GM19328 (cell line): ENCODE measurements at regions not wholly inside any gene's neighbourhood (a gene's known extent, or its start where the extent isn't known, plus 50 kb on each side); places are given as distances from the start of the nearest gene placed in this dataset.

Experiments
- ATAC-seq: cut with Tn5 transposase; IDR thresholded peaks from one replicate; pipeline ENCODE4 v1.9.1; 2021; ENCODE audit warnings: mild to moderate bottlenecking, moderate library complexity; ENCODE audit not compliant: unreplicated experiment

DNA sequence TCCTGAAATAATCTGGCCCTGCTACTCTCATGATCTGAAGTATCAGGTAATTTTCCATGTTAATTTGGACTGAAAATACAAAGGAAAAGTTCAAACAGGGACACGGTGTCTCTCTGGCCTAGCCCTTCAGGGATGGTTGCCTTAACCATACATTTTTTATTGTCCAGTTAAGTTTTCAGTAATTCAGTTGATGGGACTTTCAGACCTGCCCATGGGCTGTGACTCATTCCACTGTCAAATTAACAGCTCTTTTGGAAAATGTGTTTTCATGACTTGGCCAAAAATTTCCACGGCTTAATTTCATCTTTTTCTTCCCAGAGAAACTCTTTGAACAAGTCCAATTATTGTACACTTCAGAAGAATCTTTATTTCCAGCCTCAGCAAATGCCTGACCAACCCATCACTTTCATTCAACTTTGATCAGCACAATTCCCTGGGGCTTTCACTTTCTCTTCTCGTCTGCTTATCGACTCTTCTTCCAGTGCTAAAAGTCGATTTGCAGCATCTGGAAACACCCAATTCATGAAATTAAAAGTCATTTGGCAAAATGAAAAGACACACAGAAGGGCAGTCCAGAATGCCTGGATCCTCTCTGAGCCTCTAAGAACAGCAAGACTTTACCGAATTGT lies 293.9 kb downstream of the RAB28 start:
- ATAC-seq, result no peak

DNA sequence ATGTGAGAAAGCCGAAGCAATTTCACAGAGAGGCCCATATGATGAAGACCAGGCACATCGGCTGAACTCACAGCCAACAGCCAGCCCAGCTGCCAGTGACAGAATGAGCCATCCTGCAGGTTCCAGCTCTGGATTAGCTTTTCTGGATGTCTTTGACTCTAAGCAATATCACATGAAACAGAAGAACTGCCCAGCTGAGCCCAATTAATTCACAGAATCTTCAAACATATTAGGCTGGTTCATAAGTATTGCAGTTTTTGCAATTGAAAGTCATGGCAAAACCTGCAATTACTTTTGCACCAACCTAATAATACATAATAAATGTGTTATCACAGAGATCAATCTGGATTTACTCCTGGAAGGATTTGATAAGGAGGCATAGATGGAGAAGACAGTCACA lies 299.9 kb downstream of the RAB28 start:
- ATAC-seq, result no peak

DNA sequence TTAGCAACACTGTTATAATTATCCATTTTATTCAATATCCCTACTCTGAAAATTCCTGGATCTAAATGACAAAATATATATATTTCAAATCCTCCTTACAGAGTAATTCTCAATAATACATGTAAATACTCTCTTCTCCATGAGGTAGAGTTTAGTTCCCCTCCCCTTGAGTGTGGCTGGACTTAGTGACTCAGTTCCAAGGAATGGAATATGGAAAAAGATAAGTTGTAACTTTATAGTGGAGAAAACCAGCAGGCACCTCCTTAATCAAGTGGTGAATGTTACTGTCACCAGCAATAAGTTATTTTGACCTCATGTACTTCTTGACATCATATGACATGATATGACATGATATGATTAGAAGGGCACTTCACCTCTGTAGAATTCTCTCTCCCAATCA lies 302.0 kb downstream of the RAB28 start:
- ATAC-seq, result no peak

DNA sequence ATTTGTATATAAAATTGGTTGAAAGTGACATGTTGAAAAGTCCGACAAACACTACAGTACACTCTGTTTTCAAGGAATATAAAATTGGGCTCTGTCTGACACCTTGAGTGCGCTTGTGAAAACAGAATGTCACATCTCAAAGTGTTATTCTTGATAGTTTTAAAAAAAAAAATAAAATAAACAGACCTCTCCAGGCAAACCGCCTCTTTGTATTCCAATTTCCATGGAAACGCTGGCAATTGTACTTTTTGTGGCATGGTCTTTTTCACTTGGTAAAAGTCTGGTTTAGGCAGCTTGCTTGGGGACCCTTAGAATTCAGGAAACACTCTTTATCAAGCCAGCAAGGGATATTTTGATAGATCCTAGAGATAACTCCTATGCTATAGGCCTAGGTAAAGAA lies 302.5 kb downstream of the RAB28 start:
- ATAC-seq, result no peak

DNA sequence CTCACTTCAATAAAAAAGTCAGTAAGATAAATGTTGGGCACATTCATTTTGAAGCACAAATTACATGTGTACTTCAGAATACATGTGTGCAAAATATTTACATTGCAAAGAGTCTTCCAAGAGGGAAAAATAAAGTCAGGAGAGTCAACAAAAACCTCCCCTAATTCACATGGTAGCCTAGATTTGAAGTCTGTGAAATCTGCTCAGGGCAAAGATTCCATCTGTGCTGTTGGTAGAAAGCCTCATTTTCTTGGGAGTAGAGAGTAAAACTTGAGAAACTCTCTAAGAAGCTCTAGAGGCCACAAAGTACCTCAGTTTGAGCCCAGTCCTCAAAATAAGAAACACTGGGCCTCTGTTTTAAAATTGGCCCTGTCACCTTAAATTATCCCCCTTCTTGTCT lies 303.4 kb downstream of the RAB28 start:
- ATAC-seq, result no peak

DNA sequence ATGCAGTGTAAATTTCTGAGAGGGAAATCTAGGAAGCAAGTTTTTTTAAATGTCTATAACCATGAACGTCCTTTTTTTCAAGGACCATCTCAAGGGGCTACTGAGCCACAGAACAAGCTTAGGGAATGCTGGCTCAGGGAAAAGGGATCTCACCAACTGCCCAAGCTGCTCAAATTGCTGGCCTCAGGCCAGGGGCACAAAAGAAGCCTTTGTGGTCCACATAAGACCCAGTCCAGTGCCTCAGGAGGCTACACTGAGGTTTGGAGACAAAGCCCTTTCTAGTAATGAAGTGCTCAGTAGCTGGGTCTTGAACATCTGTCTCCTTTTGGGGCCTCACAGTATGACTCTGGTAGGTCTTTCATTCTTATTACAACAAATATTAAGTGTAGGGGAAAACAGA lies 305.5 kb downstream of the RAB28 start:
- ATAC-seq, result no peak

DNA sequence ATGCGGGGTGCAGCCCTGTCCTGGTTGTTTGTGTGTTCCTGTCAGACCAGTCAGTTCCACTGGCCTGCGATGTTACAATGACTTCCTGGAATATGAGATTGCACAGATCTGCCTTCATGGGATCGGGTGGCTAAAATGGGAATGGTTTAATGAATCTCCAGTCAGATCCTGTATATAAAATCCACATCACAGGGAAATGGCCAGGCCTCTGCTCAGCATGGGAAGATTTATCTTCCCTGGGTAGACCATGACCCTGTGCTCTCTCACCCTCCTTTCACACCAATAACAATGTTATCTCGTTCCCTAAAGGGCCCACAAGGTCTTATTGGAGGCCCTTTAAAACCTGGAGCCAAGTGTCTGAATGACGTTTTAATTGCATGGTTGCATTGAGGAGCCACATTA lies 307.4 kb downstream of the RAB28 start:
- no peak for ATAC-seq

DNA sequence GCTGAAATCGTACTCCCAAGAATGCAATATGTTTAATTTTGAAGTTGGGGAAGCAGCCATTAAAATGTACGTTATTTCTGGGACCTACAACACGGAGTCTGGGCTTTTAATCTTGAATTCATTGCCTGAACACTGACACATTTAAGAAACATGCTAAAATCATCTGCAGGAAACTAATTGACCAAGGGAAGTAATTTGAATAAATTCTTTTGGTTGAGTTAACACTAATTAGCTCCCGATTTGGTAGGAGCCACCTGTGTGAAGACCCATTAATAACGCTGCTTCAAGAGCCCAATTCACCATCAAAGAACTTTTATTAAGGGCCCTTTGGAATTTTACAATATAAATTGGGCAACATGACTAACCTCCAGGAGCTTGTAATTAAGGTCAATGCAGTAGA lies 309.2 kb downstream of the RAB28 start:
- no peak for ATAC-seq

DNA sequence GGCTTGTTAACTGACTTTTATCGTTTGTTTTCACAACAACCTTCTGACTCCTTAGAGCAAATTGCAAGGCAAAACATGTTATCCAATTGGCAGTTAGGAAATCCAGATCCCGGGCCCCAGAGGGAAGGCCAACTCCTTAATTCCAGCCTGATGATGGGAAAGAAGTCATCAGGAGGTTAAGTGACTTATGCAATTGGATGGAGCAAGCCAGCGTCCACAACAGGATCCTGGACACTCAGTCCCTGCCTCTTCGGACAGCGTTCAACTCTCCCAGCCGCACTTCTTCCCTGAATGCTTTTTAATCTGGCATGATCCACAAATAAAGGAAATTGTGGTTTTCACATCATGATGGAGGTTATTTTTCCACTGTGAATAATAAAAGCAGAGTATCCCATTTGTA lies 310.1 kb downstream of the RAB28 start:
- ATAC-seq, result no peak

DNA sequence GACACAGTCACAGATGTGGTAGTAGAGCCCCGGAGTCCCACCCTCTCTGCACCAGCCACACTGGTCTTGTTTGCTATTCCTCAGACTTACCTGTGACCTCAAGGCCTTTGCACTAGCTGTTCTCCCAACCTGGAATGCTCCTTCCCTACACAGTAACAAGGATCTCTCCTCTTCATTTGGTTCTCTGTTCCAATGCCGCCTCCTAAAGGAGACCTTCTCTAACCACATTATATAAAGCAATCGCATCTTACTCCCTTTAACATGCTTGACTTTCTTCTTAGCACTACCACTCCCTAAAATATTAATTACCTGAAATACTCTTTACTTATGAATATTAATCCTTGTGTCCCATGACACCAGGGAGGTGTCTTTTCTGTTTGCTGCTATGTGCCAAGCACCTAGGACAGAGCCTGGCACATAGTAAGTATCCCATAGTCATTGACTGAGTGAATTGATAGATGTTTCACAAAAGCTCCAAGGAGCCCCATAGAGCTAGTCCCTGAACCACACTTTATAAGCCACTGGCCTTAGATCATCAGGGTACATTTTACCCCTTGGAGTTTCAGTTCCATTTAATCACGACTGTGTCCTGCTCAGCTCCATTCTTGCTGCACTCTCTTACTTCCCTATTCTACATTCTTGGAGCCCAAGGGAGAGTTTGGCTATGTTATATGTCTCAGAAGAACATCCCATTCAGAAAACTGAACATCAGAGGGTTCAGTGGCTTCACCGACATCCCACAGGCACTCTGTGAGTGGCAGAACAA lies 312.7 kb downstream of the RAB28 start:
- ATAC-seq, result no peak

DNA sequence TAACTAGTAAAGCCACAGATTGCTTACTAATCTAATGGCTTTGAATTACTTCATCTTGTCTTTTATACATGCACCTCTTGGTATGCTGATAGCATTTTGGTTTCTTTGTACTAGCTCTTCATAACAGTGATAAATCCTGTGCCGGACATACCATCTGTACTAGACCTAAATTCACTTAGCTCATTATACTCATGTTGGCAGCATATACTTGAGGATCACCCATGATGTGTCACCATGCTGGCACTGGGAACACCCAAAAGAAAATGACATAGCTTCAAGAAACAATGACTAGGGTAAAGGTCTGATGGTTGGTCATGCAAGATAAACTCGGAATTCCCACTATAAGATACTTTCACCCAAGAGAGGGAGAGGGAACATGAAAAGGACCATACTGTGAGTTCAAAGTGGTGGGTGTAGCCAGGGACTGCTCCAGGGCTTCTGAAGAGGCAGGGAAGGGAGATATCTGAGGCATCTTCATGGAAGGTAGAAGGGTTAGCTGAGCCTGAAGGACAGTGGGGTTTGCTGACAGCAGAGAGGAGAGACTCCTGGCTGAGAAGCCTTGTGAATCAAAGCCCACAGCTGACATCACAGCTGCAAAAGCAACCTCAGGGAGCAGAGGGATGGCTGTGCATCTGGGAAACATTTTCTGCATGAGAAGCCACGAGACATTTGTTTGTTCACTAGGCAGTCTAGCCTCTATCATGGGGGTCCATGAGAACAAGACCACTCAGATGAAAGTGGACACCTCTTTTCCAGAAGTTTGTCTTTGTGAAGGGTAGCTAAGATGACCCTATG lies 314.2 kb downstream of the RAB28 start:
- ATAC-seq, result no peak

DNA sequence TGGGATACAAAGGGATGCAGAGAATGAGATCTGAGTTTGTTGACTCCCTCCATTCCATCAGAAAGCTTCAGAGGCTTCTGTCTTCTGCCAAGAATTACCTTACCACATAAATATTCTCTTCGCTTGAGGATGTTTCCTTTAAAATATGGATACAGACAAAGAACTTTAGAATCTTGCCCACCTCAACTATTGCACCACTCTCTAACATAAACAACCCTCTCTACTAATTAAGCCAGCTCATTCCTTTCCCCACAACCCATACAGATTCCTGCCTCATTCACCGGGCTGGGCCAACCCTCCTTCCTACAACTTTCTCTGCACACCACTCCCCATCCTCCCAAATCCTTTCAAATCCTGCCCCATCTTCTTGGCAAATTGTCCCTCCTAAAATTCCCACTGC lies 315.8 kb downstream of the RAB28 start:
- ATAC-seq, result no peak

DNA sequence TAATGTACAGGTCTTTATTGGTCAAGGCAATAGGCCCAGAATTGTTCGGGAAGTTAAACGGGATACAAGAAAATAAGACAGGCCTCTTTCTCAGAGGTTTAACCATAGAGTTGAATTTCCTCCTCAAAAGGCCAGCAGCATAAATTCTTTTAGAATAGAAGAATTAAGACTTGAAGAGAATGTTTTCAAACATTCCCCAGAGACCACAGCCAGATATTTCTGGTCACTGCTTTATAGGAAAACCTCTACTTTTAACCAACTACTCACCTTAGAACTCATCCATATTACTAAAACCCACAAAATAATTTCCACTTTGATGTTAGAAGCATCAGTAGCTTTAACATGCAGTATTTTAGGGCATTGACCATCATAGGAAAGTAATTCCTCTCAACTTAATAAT lies 317.9 kb downstream of the RAB28 start:
- no peak for ATAC-seq

DNA sequence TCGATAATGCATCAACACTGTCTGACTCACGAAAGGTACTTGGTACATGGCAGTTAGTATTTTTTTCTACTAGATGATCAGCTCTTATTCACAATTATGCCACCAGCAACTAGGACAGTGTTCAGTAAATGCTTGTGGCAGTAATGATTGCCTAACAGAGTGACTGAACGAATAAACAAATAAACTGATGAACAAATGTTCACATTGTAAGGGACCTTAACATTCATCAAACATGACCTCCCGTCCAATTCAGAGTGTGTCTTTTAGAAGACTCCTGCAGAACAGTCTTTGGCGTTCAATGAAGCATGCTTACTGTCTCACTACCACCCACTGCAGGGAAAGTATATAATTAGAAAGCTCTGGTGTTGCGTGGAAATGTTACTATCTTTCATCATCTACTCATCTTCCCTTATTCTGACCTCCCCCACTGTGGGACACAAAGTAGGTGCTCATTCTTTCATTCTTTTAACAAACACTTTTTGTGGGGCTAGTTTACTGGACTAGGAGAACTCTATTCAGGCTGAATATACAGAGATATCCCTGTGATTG lies 319.3 kb downstream of the RAB28 start:
- no peak for ATAC-seq

DNA sequence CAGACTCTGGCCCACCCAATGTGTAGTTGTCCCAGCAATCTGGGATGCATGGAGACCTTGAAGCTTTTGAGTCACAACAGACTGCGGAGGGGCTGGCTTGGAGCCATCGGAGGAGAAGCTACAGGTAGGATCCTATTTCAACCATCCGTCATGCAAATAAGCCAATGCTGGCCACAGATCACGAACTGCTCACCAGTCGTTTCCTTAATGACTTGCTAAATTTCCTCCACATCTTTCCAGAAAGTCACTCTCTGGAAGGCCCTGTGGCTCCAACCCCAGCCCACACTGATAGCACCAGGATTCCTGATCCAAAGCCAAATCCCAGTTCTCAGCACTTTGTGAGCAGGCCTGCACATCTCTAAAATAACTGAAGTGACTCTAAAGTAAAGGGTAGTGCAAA lies 321.3 kb downstream of the RAB28 start:
- no peak for ATAC-seq

DNA sequence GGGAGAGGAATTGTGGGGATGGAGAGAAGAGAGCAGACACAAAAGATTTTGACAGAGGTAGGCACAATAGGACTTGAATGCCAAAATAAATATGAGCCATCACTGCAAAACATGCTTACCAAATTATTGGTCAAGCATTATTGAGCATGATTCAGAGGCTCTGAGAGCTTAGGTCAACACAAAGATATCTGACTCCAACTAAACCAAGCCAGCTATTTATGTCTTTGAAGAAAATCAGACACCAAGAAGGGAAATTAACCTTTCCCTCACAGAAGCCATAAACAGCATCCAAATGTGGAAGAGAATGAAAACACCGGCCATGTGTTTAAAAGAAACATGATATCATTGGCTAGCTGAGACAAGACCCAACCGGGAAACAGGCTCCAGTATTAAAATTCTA lies 323.2 kb downstream of the RAB28 start:
- no peak for ATAC-seq

DNA sequence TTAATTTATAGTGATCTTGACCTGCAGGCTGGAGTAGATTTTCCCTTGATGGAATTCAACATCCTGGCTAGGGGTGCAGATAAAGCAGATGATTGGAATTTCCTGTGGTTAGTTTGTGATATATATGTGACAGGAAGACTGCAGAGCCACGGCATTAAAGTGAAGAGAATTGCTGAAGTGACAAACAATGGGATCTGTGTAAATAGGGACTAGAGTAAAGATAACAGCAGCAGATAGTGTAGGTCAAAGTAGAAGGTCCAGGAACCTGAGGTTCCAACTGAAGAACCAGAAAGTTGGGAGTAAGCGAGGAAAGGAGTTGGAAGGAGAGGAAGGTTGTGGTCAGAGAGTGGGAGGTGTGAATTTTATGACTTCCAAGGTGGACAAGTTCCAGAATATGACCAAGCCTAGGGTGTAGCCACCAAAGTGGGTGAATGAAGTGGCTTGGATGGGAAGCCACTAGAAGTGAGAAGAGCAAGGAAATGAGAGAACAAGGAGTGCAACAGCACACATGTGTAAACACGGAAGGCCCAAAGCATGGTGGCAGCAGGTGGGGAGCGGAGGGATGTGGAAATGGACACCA lies 325.0 kb downstream of the RAB28 start:
- no peak for ATAC-seq

DNA sequence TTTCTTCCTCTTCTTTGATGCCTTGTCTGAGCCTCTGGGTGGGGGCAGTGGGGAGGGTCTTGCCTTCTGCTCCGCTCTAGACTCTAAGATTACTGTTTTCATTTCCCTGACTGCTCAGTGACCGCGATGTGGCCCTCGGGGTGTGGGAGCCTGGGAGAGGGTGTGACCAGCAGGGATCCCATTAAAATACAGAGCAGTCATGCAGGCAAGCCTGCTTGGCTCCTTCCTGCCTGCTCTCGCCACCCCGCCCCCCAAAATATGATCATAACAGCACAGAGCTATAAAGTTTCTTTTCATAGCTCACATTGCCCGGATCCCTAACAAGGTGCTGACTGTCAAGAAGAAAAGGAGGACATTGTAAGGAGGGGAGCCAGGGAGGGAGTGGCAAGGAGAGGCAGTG lies 332.9 kb downstream of the RAB28 start:
- no peak for ATAC-seq

DNA sequence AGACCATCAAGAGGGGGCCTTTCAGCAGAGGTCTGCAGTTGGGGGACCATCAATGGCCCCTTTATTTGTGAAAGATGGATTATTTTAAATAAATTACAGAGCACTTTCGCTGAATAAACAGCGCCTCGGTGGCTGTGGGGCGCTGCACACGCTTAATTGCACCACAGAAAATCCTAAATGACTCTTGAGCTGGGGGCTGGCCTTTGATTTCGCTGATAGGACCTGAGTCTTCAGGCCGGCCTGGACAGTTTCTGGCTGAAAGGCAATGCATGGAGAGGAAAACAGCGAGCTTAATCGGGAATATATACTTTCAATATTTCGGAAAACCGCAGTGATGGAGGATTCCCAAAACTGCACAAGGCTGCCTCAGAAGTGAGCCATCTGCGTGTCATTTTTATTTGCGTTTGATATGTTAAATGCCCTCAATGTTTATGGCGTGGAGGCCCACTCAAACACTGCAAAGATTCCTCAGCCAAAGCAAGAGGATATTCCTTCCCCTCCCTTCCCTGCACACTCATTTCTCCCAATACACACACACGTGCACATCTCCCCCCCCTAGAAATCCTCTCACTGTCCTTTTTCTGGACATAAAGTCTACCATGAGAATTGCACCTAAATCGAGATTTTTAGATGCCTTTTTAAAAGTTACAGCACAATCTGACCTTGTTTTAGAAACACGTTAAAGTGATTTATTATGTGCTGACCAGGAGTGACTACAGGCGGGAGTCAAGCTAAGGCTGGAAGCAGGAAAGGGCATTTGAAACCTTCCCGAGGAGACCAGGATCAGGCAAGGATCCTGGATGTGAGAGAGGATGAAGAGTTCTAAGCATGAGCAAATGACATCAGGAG lies 340.7 kb downstream of the RAB28 start:
- ATAC-seq, result no peak

DNA sequence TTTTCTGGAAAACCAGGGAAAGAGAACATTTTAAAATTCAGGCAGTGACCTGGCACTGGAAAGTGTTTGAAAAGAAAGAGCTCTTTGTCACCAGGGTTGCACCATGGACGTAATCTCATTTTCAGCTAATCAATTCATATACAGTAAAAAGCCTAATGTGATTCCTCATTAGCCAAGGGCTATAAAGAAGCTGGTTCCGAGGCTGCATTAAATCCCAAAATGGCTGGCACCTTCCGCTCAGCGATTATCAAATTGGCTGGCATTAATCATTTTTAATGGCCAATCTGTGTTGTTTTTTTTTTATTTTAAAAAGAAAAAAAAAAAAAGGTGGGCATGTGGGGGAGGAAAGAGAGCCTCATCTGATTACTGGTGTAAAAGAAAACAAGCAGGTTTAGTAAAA lies 341.4 kb downstream of the RAB28 start:
- no peak for ATAC-seq

DNA sequence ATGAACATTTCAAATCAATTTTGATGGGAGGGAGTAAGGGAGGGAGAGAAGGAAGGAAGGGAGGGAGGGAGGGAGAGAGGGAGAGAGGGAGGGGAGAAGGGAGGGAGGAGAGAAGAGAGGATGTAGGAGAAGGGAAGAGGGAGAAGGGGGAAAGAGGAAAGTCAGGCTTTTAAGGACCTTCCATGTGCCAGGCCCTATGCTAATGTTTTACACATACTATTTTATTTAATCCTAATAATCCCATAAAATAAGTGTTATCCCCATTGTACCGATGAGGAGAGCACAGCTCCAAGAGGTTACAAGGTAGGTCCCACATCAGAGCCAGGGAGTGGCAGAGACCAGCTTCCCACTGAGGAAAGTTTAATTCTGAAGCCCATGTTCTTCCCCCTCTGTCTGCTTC lies 341.9 kb downstream of the RAB28 start:
- no peak for ATAC-seq
